DOHH2 (cell line): ENCODE measurements at regions not wholly inside any gene's neighbourhood (a gene's known extent, or its start where the extent isn't known, plus 50 kb on each side); places are given as distances from the start of the nearest gene placed in this dataset.

Source experiments
- H3F3A ChIP-seq: fragments of 200-600 bp; sonication (generic), shearing (Covaris generic); 2 replicates; pipeline ENCODE4 v1.6.0; 2016; ENCODE audit warnings: antibody characterized with exemption, mild to moderate bottlenecking; ENCODE audit not compliant: control insufficient read depth, insufficient read depth
- H3K27ac ChIP-seq: fragments of 200-600 bp; sonication (generic); 2 replicates; pipeline ENCODE4 v1.5.1; 2014; ENCODE audit warnings: low read depth, mild to moderate bottlenecking, low read length, moderate library complexity
- H3K27me3 ChIP-seq: fragments of 200-600 bp; sonication (generic); 2 replicates; pipeline ENCODE4 v1.6.1; 2014; ENCODE audit warnings: mild to moderate bottlenecking, low read length, mixed read lengths; ENCODE audit not compliant: control insufficient read depth
- H3K36me3 ChIP-seq: fragments of 200-600 bp; sonication (generic); 2 replicates; pipeline ENCODE4 v1.6.1; 2014; ENCODE audit warnings: mild to moderate bottlenecking, low read length, moderate library complexity, mixed read lengths; ENCODE audit not compliant: control insufficient read depth
- H3K4me1 ChIP-seq: fragments of 200-600 bp; sonication (generic); 2 replicates; pipeline ENCODE4 v1.6.1; 2014; ENCODE audit warnings: mild to moderate bottlenecking, low read length, mixed read lengths; ENCODE audit not compliant: control insufficient read depth
- H3K4me2 ChIP-seq: fragments of 200-600 bp; sonication (generic); 2 replicates; pipeline ENCODE4 v1.6.0; 2014; ENCODE audit warnings: mild to moderate bottlenecking, low read length, moderate library complexity
- H3K4me3 ChIP-seq: fragments of 200-600 bp; sonication (generic); 2 replicates; pipeline ENCODE4 v1.5.1; 2014; ENCODE audit warnings: mild to moderate bottlenecking, low read length, mixed read lengths
- H3K79me2 ChIP-seq: fragments of 200-600 bp; sonication (generic); 2 replicates; pipeline ENCODE4 v1.6.1; 2014; ENCODE audit warnings: mild to moderate bottlenecking, low read length, mixed read lengths; ENCODE audit not compliant: control insufficient read depth
- H3K9me2 ChIP-seq: fragments of 200-600 bp; sonication (generic); replicated peaks from 2 replicates; pipeline ENCODE4 v1.6.1; 2014; ENCODE audit warnings: mild to moderate bottlenecking, low read length, mixed read lengths; ENCODE audit not compliant: control insufficient read depth
- H3K9me3 ChIP-seq: fragments of 200-600 bp; sonication (generic); 2 replicates; pipeline ENCODE4 v1.6.1; 2014; ENCODE audit warnings: antibody characterized with exemption, low read length, mixed read lengths; ENCODE audit not compliant: control insufficient read depth, insufficient read depth
- H4K20me1 ChIP-seq: fragments of 200-600 bp; sonication (generic); 2 replicates; pipeline ENCODE4 v1.6.0; 2014; ENCODE audit warnings: low read depth, mild to moderate bottlenecking, antibody characterized with exemption, low read length, moderate library complexity; ENCODE audit not compliant: control insufficient read depth, insufficient read depth
- EZH2phosphoT487 ChIP-seq: fragments of 200-600 bp; sonication (generic); IDR thresholded peaks from 2 replicates; pipeline ENCODE4 v1.6.1; 2017; ENCODE audit warnings: borderline replicate concordance, mild to moderate bottlenecking, antibody characterized with exemption, low read length, moderate library complexity, mixed read lengths
- TF ChIP-seq, protein P1 (sequence below): fragments of 200-600 bp; sonication (generic); IDR thresholded peaks from one replicate; pipeline ENCODE4 v1.5.1; 2014; ENCODE audit warnings: antibody characterized with exemption, mild to moderate bottlenecking, low read depth, low read length; ENCODE audit not compliant: poor library complexity, severe bottlenecking

DNA sequence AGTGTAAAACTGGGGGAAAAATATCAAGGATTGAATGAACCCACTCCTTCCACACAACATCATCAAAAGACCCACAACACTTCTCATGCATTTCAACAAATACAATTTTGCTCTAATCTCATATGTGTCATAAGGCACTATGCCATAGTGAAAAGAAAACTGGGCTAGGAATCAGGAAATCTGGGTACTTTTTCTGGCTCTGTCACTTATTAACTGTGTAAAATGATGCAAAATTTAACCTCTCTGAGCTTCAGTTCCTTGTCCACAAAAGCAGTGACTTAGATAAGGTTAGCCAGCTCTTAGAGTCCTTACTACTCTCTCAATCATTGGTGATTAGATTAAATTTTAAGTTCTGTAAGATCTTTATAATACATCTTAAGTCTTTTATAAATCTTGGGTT is 250.5 kb upstream of the SOX5 start:
- Histone ChIP-seq H3K4me1 (no peaks in the 10 kb centered on the region), H4K20me1 (no peaks in the 10 kb centered on the region), H3K4me3 (no peak overlapping the region), H3K79me2 (no peaks in the 10 kb centered on the region), H3K27me3 (no peaks in the 10 kb centered on the region; the same call in 1 of the 2 replicates), H3K36me3 (no peaks in the 10 kb centered on the region), H3F3A (no peaks in the 10 kb centered on the region), H3K4me2 (no peak overlapping the region), H3K9me3 (no peaks in the 10 kb centered on the region), H3K27ac (no peak overlapping the region), H3K9me2 (no peaks in the 10 kb centered on the region)
- TF ChIP-seq EZH2phosphoT487: no peak
- TF ChIP-seq, protein P1, sequence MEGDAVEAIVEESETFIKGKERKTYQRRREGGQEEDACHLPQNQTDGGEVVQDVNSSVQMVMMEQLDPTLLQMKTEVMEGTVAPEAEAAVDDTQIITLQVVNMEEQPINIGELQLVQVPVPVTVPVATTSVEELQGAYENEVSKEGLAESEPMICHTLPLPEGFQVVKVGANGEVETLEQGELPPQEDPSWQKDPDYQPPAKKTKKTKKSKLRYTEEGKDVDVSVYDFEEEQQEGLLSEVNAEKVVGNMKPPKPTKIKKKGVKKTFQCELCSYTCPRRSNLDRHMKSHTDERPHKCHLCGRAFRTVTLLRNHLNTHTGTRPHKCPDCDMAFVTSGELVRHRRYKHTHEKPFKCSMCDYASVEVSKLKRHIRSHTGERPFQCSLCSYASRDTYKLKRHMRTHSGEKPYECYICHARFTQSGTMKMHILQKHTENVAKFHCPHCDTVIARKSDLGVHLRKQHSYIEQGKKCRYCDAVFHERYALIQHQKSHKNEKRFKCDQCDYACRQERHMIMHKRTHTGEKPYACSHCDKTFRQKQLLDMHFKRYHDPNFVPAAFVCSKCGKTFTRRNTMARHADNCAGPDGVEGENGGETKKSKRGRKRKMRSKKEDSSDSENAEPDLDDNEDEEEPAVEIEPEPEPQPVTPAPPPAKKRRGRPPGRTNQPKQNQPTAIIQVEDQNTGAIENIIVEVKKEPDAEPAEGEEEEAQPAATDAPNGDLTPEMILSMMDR: no peak

DNA sequence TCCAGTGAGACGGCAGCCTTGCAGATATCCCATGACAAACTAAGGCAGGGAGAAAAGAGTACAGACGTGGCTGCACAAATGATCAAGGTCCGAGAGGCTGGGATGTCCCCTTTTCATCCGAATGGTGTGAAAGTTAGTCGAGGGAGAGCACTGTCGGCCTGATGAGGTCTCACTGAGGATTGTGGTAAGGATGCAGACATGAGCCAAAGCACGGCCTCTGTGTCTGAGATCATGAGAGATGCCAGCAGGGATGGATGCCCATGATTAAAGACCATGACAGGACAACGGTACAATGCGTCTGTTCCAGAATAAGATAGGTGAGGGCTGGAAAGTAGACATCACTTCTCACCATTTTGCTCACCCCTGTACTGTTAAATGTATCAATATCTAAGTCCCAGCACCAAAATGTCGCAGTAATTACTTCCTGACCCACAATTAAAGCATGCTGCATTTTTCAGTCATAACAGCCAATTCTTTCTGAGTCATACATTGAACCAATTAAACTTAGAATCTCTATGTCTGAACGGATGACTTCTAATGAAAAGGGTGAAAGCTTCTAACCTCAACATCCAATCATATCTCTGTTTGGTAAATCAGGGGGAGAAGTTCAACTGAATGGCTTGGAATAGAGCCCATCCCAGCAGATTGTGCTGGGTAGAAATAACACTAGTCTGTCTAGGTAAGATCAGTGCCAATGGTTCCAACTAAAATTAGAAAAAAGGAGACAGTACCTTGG is 249.6 kb upstream of the SOX5 start:
- no peak for TF ChIP-seq EZH2phosphoT487
- TF ChIP-seq, protein P1: no peak
- Histone ChIP-seq H3K9me2 (no peaks in the 10 kb centered on the region), H3K4me2 (no peak overlapping the region), H3K9me3 (no peaks in the 10 kb centered on the region), H3K4me3 (no peak overlapping the region), H3K4me1 (no peaks in the 10 kb centered on the region), H3K79me2 (no peaks in the 10 kb centered on the region), H3F3A (no peaks in the 10 kb centered on the region), H3K27me3 (no peaks in the 10 kb centered on the region; the same call in 1 of the 2 replicates), H3K36me3 (no peaks in the 10 kb centered on the region), H4K20me1 (no peaks in the 10 kb centered on the region), H3K27ac (no peak overlapping the region)

DNA sequence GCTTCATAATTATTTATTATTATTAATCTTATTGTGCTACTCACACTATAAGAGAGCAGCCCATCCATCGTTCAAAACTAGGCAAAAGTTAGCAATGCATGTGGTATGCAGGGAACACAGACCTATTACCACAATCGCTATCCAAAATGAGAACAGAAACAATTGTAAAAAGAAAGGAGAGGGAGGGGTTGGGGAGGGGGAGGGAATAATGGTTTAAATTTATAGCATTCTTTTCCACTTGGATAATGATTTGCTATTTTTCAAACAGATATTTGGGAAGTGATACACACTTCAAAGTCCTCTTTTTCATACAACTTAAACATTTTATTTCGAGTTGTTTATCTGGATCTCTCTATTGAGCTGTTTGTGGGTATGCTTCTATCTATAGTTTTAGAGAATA is 248.6 kb upstream of the SOX5 start:
- Histone ChIP-seq H3K27ac (no peak overlapping the region), H3K4me3 (no peak overlapping the region), H3K36me3 (no peaks in the 10 kb centered on the region), H3K4me1 (no peaks in the 10 kb centered on the region), H3K9me2 (no peaks in the 10 kb centered on the region), H3K79me2 (no peaks in the 10 kb centered on the region), H3K27me3 (no peaks in the 10 kb centered on the region; the same call in 1 of the 2 replicates), H3K9me3 (no peaks in the 10 kb centered on the region), H3K4me2 (no peak overlapping the region), H4K20me1 (no peaks in the 10 kb centered on the region), H3F3A (no peaks in the 10 kb centered on the region)
- TF ChIP-seq, protein P1: no peak
- no peak for TF ChIP-seq EZH2phosphoT487
